IMR-90 (cell line): ENCODE measurements at regions not wholly inside any gene's neighbourhood (a gene's known extent, or its start where the extent isn't known, plus 50 kb on each side); places are given as distances from the start of the nearest gene placed in this dataset.

Source experiments
- ATAC-seq: fragments of 200-7000 bp; cut with Tn5 transposase; 2 replicates; pipeline ENCODE4 v1.9.1; 2020; ENCODE audit warnings: low read depth, mild to moderate bottlenecking, moderate library complexity
- BruUV-seq: library from RNA; stranded (reverse); fragments of 400-500 nt; replicated peaks from 2 replicates; lab custom pipeline; 2021; lab: Mats Ljungman, UMichigan
- CTCF ChIA-PET: fragments of 300-600 bp; formaldehyde crosslinking; extraction: SDS; loops from one replicate; lab custom pipeline; 2021; ENCODE audit warnings: antibody characterized with exemption; lab: Yijun Ruan, JAX
- POLR2A ChIA-PET: fragments of 300-600 bp; sonication (Branson Sonifier 250); formaldehyde crosslinking; loops from one replicate; lab custom pipeline; 2022; ENCODE audit warnings: antibody characterized with exemption; ENCODE audit not compliant: unreplicated experiment; lab: Charles Lee
- DNase-seq: peaks from one replicate; pipeline ENCODE4 v3.0.0; 2013
- H2AFZ ChIP-seq: replicated peaks from 2 replicates; pipeline ENCODE3; 2013; ENCODE audit warnings: low read length, mild to moderate bottlenecking; ENCODE audit not compliant: poor library complexity
- H2AK5ac ChIP-seq: 2 replicates; pipeline ENCODE4 v1.6.1; 2013; ENCODE audit warnings: low read depth, low read length, inconsistent platforms
- H2AK9ac ChIP-seq: replicated peaks from 2 replicates; pipeline ENCODE3; 2013; ENCODE audit warnings: mild to moderate bottlenecking, low read depth, low read length, moderate library complexity; ENCODE audit not compliant: poor library complexity
- H2BK120ac ChIP-seq: 2 replicates; pipeline ENCODE4 v1.6.1; 2013; ENCODE audit warnings: low read depth, low read length, inconsistent platforms
- H2BK15ac ChIP-seq: 3 replicates; pipeline ENCODE4 v1.6.1; 2013; ENCODE audit warnings: low read depth, low read length, inconsistent platforms
- H2BK20ac ChIP-seq: 2 replicates; pipeline ENCODE4 v1.6.1; 2013; ENCODE audit warnings: low read depth, mild to moderate bottlenecking, inconsistent platforms, low read length, moderate library complexity
- H2BK5ac ChIP-seq: 2 replicates; pipeline ENCODE4 v1.6.1; 2013; ENCODE audit warnings: mild to moderate bottlenecking, low read depth, low read length, inconsistent platforms; ENCODE audit not compliant: poor library complexity, severe bottlenecking
- H3K14ac ChIP-seq: replicated peaks from 2 replicates; pipeline ENCODE4 v1.6.1; 2013; ENCODE audit warnings: low read depth, low read length, inconsistent platforms
- H3K18ac ChIP-seq: 2 replicates; pipeline ENCODE4 v1.6.1; 2013; ENCODE audit warnings: low read depth, low read length, control low read depth
- H3K23ac ChIP-seq: 2 replicates; pipeline ENCODE4 v1.6.1; 2013; ENCODE audit warnings: low read depth, low read length, inconsistent platforms
- H3K27ac ChIP-seq: 2 replicates; pipeline ENCODE4 v1.5.1; 2013; ENCODE audit warnings: mild to moderate bottlenecking, control low read depth, low read length; ENCODE audit not compliant: insufficient read depth
- H3K27me3 ChIP-seq: 2 replicates; pipeline ENCODE4 v1.6.1; 2013; ENCODE audit warnings: low read length; ENCODE audit not compliant: control insufficient read depth, insufficient read depth
- H3K36me3 ChIP-seq: 2 replicates; pipeline ENCODE4 v1.6.1; 2013; ENCODE audit warnings: low read length, mixed read lengths; ENCODE audit not compliant: control insufficient read depth, insufficient read depth
- H3K4ac ChIP-seq: 2 replicates; pipeline ENCODE4 v1.6.1; 2013; ENCODE audit warnings: low read depth, low read length, inconsistent platforms
- H3K4me1 ChIP-seq: 2 replicates; pipeline ENCODE4 v1.6.1; 2013; ENCODE audit warnings: low read length, mixed read lengths; ENCODE audit not compliant: control insufficient read depth, insufficient read depth
- H3K4me2 ChIP-seq: 2 replicates; pipeline ENCODE4 v1.6.1; 2013; ENCODE audit warnings: low read depth, mild to moderate bottlenecking, control low read depth, low read length, moderate library complexity
- H3K4me3 ChIP-seq: 2 replicates; pipeline ENCODE4 v1.5.1; 2013; ENCODE audit warnings: low read depth, mild to moderate bottlenecking, control low read depth, low read length, moderate library complexity; ENCODE audit not compliant: insufficient read depth
- H3K56ac ChIP-seq: 2 replicates; pipeline ENCODE4 v1.6.1; 2013; ENCODE audit warnings: low read length, inconsistent platforms; ENCODE audit not compliant: insufficient read depth; ENCODE audit errors: extremely low read depth
- H3K79me1 ChIP-seq, 2 experiments: 2 replicates each; pipeline ENCODE4 v1.6.1; 2013; ENCODE audit warnings: low read length in 2 of 2, inconsistent platforms in 1 of 2, low read depth in 1 of 2
- H3K9ac ChIP-seq: 2 replicates; pipeline ENCODE4 v1.6.1; 2013; ENCODE audit warnings: low read depth, low read length, control low read depth
- H3K9me1 ChIP-seq: 2 replicates; pipeline ENCODE4 v1.6.1; 2013; ENCODE audit warnings: low read length, inconsistent platforms; ENCODE audit not compliant: insufficient read depth
- H3K9me3 ChIP-seq: 2 replicates; pipeline ENCODE4 v1.6.1; 2013; ENCODE audit warnings: low read length; ENCODE audit not compliant: control insufficient read depth, insufficient read depth
- H4K20me1 ChIP-seq: 2 replicates; pipeline ENCODE4 v1.6.1; 2013; ENCODE audit warnings: low read length, inconsistent platforms; ENCODE audit not compliant: insufficient read depth
- H4K5ac ChIP-seq: 2 replicates; pipeline ENCODE4 v1.6.1; 2013; ENCODE audit warnings: mild to moderate bottlenecking, low read depth, low read length, control low read depth
- H4K8ac ChIP-seq, 2 experiments: 2 replicates each; pipeline ENCODE4 v1.6.1; 2013; ENCODE audit warnings: low read depth in 2 of 2, low read length in 2 of 2, control low read depth in 1 of 2, inconsistent platforms in 1 of 2
- H4K91ac ChIP-seq: 2 replicates; pipeline ENCODE4 v1.6.1; 2013; ENCODE audit warnings: low read depth, low read length, inconsistent platforms; ENCODE audit not compliant: insufficient read depth
- CEBPB ChIP-seq: IDR thresholded peaks from 2 replicates; pipeline ENCODE4 v1.6.1; 2012; ENCODE audit warnings: low read depth, low read length, improper control_type of control experiment
- SMC3 ChIP-seq: fragments of 150-350 bp; IDR thresholded peaks from 2 replicates; pipeline ENCODE4 v1.6.1; 2016; ENCODE audit warnings: low read depth, mild to moderate bottlenecking, antibody characterized with exemption, low read length, moderate library complexity
- WGBS, 2 experiments: methylation state at CpG; one replicate each; pipeline versions ENCODE4 v1.1.5 to v1.1.7; 2013; ENCODE audit warnings: missing lambda C conversion rate in 2 of 2; ENCODE audit not compliant: insufficient read length in 1 of 2; ENCODE audit errors: extremely low coverage in 2 of 2; 5-methylcytosine and 5-hydroxymethylcytosine counted together
- dilution Hi-C: fragments of 300-500 bp; cut with HindIII; formaldehyde crosslinking; loops from one replicate; pipeline ENCODE4 v1.14.3; 2018; ENCODE audit warnings: low sequenced_read_pairs; ENCODE audit not compliant: unreplicated experiment
- in situ Hi-C: fragments of 300-500 bp; cut with MboI; formaldehyde crosslinking; loops from 3 replicates; pipeline ENCODE4 v1.14.3; 2019; ENCODE audit warnings: low sequenced_read_pairs, inconsistent platforms, mixed read lengths
- intact Hi-C: fragments of 100-400 bp; cut with micrococcal nuclease; formaldehyde crosslinking; loops from 2 replicates; pipeline ENCODE4 v1.10.0; 2022

GRCh38 chr12:89243771-89244170, 108.5 kb downstream of the DUSP6 start:
- Histone ChIP-seq H3K9me3 (no peaks in the 10 kb centered on the region), H2AFZ (no peak overlapping the region), H3K79me1 (no peaks in the 10 kb centered on the region), H3K27me3 (no peaks in the 10 kb centered on the region), H3K9me1 (peaks cover 8% of the 10 kb centered on the region), H2BK120ac (peak overlapping the region; percentile 62), H2AK5ac (peak overlapping the region; percentile 93), H4K8ac (peak overlapping the region; percentile 3 to 70), H3K4ac (peak overlapping the region; percentile 57), H3K56ac (no peak overlapping the region; the same call in 1 of the 2 replicates), H2BK5ac (peak overlapping the region; percentile 87), H4K5ac (peak overlapping the region; percentile 89), H3K4me1 (peaks cover 12% of the 10 kb centered on the region), H2BK15ac (peak overlapping the region; percentile 77), H3K23ac (peak overlapping the region; percentile 21; the same call in 1 of the 2 replicates), H3K27ac (peak overlapping the region; percentile 73), H2AK9ac (no peak overlapping the region), H3K9ac (no peak overlapping the region), H2BK20ac (peak overlapping the region; percentile 76), H3K4me2 (no peak overlapping the region), H3K4me3 (no peak overlapping the region), H4K91ac (peak overlapping the region; percentile 83), H3K36me3 (no peaks in the 10 kb centered on the region), H3K18ac (peak overlapping the region; percentile 98), H4K20me1 (no peaks in the 10 kb centered on the region), H3K14ac (peak overlapping the region; percentile 62)
- DNase-seq = peak; percentile 47
- ATAC-seq = no peak
- CTCF ChIA-PET = interaction anchor here (1.5 kb wide), 1 partner anchor 13 kb away, joined by 4 read pairs; no protein-coding TSS in a partner anchor
- no peak for TF ChIP-seq SMC3
- peak; percentile 50; the same call in 1 of the 2 replicates for TF ChIP-seq CEBPB
- no TSS peak for BruUV-seq
- POLR2A ChIA-PET = interaction anchor here (0.5 to 2.1 kb wide), 2 partner anchors 14 to 103 kb away, joined by 3 to 16 read pairs; no protein-coding TSS in a partner anchor
- WGBS, 2 experiments = 100% methylated on average over 1 of the region's 1 CpG; no CpG with 5 or more reads in 1 of the 2 experiments
- intact Hi-C loops = loop anchor here (10.0 kb wide), 1 partner anchor 211 kb away; no protein-coding TSS in a partner anchor
- in situ Hi-C loops = no loop called here
- dilution Hi-C loops = no loop called here
